Fibroblast of skin of right biceps (primary cell): ENCODE measurements at regions not wholly inside any gene's neighbourhood (a gene's known extent, or its start where the extent isn't known, plus 50 kb on each side); places are given as distances from the start of the nearest gene placed in this dataset.
"Not testable (repeated sequence)": the region's sequence is repeated elsewhere in the genome, so short reads cannot be mapped to it uniquely, and the experiment has no call there.

Experiments used
- DNase-seq: peaks from one replicate; pipeline ENCODE4 v3.0.0-alpha.2; 2013

DNA sequence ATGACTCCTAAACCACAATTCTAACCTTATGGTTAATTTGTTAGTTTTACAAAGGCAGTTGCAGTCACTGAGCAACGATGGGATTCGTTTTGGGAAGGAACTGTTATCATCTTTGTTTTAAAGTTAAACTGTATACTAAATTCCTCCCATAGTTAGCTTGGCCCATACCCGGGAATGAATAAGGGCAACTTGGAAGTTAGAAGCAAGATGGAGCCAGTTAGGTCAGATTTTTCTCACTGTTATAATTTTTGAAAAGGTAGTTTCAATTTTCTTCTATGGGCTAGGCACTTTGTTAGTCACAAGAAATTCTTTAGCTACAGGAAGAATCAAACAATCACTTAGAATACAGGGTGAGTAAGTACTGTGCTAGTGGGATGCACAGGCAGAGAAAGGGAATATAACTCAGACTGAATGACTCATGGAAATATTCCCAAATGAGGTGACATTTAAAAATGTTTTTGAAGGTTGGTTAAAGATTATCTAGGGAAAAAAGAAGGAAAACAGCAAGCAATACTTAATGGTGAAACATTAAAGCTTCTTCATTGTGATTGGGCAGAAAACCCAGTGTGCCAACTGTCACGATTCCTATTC is 153.6 kb downstream of the MAGEB17 start:
- DNase-seq, result peak; percentile 71

- no peak for DNase-seq
Measured at GRCh38 chrX:16333453-16333852, 166.2 kb downstream of the MAGEB17 start.

DNA sequence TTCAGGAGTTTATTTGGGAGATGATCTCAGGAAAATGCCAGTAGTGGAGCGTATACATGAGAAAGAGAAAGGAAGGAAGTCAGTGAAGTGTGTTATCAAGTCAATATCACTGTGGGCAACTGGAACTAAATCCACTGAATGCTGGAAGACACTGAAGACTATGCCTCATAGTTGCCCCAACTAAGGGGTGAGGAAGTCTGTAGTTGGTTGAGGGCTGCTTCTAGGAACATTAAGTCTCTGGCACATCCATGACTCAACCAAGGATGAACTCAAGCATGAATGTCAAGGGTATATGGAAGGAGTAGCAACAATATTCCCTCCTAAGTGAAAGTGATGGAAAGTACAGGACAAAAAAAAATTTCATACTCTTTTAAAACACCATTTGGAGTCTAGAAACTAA is 167.9 kb downstream of the MAGEB17 start:
- DNase-seq, result no peak

DNA sequence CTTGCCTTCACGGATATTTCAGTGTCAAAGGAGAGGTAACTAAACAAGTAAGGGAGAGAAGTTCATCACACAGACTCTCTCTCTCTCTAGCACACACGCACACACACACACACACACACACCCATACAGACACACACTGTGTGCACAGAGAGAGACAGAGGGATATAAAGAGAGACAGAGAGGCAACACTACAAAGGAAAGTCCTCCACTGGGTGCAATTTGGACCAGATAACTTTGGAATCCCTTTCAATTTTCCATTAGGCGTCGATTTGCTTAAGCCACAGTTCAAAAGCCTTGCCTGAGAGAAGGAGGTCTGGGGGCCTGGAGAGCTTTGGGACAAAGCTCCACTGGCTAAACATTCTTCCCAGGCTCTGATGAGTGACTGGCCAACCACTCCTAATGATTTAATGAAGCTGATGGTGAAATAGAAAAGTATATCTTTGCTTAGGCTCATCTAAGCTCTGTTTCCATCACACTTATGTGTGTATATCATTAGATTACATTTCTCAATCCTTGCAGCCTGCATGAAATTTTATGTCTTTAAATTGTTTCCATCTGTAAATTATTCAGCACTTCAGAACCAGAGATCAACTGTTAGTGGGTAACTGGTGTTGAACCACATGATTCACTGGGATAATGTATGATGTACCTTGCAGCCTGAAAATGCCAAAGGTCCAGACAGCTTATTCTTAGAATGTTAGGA is 180.8 kb downstream of the MAGEB17 start:
- DNase-seq, result no peak

GRCh38 chrX:16357902-16358301 is 190.6 kb downstream of the MAGEB17 start:
- DNase-seq, result no peak

- not testable (repeated sequence) for DNase-seq
Measured at GRCh38 chrX:16360056-16360455, 192.8 kb downstream of the MAGEB17 start.

- no peak for DNase-seq
Measured at GRCh38 chrX:16368696-16369095, 201.4 kb downstream of the MAGEB17 start.

GRCh38 chrX:16376056-16376455 is 208.8 kb downstream of the MAGEB17 start:
- DNase-seq, result no peak

DNA sequence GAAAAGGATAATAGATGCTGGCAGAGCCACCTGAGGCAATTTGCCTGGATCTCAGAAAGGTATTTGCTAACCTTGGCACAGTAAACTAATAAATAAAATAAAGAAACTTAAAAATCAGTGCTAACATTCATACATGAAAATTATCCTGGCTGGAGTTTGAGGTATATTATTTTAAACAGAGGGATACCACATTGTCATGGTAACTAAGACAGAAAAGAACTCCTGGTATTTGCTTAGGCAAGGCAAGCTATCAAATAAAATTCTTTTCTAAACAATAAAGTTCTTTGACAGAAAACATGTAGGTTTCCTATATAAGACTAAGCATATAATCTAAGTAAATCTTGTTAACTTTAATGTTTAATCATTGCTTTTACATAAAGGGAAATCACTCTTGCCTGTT is 218.8 kb downstream of the MAGEB17 start:
- peak; percentile 5 for DNase-seq

DNA sequence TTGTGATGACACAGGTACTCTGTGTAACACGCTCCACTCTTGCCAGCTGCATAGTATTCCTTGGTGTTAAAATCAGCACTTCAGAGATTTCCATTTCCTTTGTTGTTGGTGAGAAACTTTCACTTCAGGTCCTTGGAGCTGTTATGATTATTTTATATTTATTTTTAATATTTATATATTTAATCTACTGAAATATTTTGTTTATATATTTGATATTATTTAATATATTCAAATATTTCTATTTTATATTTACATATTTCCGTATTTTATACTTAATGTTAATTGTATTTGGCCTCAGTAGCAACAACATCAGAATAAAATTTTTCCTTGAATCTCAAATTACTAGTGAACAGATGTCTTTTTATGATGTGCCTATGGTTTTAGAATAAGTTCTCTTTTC is 225.3 kb downstream of the MAGEB17 start:
- DNase-seq, result no peak

DNA sequence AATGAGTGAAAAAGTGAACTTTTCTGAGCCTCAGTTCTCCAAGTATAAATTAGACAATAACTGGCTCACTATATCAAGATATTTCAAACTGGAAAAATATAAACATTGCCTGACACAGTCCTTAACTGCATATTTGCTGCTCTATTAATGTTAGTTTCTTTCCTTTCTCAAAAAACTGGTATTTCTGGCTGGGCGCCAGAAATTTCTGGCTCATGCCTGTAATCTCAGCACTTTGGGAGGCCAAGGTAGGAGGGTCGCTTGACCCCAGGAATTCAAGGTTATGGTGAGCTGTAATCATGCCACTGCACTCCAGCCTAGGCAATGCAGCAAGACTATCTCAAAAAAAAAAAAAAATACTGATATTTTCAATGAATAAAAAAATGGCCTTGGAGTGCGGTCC is 227.0 kb downstream of the MAGEB17 start:
- DNase-seq, result peak; percentile 12

DNA sequence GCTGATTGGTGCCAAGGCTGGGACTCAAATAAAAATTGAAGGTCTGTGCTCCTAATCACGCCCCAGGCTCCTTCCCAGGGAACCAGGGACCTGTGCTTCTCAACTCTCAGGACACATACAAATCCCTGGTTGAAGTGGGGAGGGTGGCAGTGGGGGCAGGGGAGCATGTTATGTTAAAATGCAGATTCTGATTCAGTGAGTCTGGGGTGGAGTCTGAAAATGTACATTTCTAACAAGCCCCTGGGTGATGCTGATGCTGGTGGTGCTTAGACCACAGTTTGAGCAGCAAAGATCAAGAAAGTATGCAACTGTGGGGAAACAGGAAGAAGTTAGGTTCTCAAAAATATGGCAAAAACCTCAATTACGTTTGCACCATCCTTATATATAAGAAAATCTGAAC is 236.5 kb downstream of the MAGEB17 start:
- DNase-seq, result no peak

- DNase-seq, result no peak
Measured at GRCh38 chrX:16416588-16416987, 233.4 kb upstream of the S100G start.

DNA sequence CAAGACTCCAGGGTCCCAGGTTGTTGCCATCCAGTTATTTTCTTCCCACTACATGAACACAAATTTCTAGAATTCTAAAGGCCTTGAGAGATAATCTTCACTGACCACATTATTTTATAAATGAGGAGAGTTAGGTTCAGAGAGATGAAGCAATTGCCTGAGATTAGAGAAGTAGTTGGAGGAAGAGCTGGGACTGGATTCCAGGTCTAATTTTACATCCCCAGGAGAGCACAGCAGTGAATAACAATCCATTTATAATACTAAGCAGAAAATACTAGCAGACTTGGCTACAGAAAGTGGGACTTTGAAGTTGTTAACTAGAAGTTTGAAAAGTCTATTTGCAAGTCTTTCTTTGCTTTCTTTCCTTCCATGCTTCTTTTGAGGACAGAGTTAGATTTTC is 231.3 kb upstream of the S100G start:
- DNase-seq, result no peak

DNA sequence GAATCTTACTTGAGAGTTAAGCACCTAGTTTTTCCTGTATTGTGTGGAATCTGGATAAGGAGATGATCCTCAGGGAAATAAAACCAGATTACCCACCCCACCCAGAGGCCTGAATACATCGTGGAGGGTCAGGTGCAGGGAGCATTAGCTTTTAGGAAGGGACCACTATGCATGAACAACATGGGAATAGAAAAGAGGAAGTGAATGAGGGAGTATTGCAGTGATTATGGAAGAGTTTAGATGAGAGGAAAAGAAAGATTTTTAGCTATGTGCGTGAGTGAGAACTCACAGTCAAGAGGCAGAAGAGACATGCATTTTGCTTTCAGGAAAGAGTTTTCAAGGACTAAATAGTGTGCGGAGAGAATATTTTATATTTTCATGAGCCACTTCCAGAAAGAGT is 222.3 kb upstream of the S100G start:
- DNase-seq, result no peak

DNA sequence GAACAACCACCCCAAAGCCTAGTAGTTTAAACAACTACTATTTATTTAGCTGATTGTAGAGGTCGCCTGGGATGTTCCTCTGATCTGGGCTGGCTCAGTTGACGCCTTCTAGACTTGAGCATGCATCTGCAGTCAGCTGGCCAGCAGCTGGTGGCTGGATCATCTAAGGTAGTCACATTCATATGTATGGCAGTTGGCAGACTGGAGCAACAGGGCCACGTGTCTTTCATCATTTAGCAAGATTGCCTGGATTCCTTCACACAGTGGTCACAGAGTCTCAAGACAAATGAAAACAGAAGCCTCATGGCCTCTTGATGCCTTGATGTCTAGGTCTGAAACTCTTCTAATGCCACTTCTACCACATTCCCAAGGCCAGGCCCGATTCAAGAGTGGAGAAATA is 220.6 kb upstream of the S100G start:
- DNase-seq, result peak; percentile 39

GRCh38 chrX:16431266-16431665 is 218.7 kb upstream of the S100G start:
- DNase-seq, result no peak

- DNase-seq, result no peak
Measured at GRCh38 chrX:16433021-16433420, 216.9 kb upstream of the S100G start.

- DNase-seq, result no peak
Measured at GRCh38 chrX:16435399-16435986, 214.5 kb upstream of the S100G start.

DNA sequence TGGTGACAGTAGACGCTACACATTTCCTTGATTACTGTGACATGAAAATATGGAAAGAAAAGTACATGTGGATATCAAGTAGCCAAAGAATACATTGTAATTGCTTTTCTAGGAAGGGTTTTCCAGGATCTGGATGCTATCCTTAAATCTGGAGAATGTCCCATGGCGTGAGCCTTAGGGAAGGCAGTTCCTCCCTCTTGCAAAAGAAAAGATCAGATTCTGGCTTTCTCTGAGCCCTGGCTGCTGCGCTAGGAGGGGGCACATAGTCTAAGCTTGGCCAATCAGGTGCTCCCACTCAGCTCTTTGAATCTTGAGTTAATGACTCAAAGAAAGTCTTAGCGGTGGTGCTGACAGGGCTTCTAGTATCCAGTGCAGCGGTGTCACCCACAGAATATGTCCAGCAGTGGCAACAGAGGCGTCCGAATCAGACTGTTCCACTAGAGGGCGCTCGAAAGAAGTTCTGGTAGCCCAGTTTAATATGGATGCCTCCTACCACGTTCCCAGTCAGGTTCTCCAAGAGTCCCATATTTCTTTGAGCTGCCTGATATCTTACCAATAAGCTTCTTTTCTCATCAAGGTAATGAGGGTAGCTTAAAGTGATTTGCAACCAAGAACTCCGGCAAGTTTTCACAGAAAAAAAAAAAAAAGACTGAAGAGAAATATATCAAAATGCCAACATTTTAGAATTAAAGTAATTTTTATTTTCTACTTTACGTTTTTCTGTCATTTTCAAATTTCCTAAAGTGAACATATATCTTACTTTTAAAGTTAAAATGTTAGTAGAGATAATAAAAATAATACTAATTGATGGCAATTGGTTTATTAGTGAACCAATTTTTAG is 213.4 kb upstream of the S100G start:
- peak; percentile 83 for DNase-seq

- DNase-seq, result no peak
Measured at GRCh38 chrX:16440446-16440845, 209.5 kb upstream of the S100G start.

DNA sequence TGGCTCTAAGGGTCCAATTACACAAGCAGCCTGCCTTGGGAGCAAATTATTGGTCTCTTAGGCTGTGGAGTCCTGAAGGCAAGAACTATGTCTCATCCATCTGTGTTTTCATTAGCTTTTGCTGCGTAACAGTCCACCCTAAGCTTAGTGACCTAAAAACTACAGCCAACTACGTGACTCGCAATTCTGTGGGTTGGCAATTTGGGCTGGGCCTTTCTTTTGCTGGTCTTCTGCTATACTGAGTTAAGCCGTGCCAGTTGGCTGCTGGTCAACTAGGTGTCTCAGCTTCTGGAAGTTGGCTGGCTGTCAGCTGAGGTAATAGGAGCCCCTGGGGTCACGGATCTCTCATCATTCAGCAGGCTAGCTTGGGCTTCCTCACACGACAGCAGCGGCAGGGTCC is 205.6 kb upstream of the S100G start:
- peak; percentile 69 for DNase-seq

DNA sequence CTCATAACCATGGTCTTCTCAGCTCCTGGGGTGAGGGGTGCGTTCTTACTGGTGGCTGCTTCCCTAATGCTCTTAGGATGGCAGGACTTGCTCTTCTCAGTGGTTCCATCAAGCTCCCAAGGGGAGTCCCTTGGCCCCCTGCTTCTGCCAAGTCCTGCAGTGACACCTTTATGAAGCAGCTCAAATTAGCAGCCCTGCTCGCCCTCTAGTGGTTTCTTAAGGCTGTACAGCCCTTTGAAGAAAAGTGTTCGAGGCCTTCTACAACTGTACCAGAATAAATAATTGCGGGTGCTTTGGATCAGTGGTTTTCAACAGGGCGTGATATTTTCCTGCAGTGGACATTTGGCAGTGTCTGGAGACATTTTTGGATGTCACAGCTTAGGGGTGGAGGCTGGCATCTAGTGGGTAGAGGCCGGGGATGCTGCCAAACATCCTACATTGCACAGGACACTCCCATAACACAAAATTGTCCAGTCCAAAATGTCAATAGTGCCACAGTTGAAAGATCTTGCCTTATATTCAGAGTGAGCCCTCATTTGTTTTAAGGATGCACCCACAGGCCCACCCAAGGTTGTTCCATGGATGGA is 204.7 kb upstream of the S100G start:
- peak; percentile 47 for DNase-seq
